Large intestine (tissue), 3 donors: ENCODE measurements at regions not wholly inside any gene's neighbourhood (a gene's known extent, or its start where the extent isn't known, plus 50 kb on each side); places are given as distances from the start of the nearest gene placed in this dataset.

Experiments
- DNase-seq, 2 donors: peaks; one replicate each; pipeline versions ENCODE4 v3.0.0 to v3.0.0-alpha.2; 2013
- H3K27ac ChIP-seq: one replicate; pipeline ENCODE4 v1.5.1; 2013; ENCODE audit warnings: low read length
- H3K27me3 ChIP-seq: 2 replicates; pipeline ENCODE4 v1.6.1; 2013; ENCODE audit warnings: low read length; ENCODE audit not compliant: control insufficient read depth, insufficient read depth
- H3K36me3 ChIP-seq: 2 replicates; pipeline ENCODE4 v1.6.1; 2013; ENCODE audit warnings: low read length; ENCODE audit not compliant: control insufficient read depth, insufficient read depth
- H3K4me1 ChIP-seq: one replicate; pipeline ENCODE4 v1.6.1; 2013; ENCODE audit warnings: low read length; ENCODE audit not compliant: control insufficient read depth, insufficient read depth
- H3K4me3 ChIP-seq: one replicate; pipeline ENCODE4 v1.5.1; 2013; ENCODE audit warnings: low read length
- H3K9me3 ChIP-seq: one replicate; pipeline ENCODE4 v1.6.1; 2013; ENCODE audit warnings: mild to moderate bottlenecking, low read depth, low read length, moderate library complexity; ENCODE audit not compliant: control insufficient read depth
- WGBS: methylation state at CpG from one replicate; pipeline ENCODE4 v1.1.5; 2013; ENCODE audit warnings: low lambda C conversion rate; ENCODE audit not compliant: insufficient coverage; 5-methylcytosine and 5-hydroxymethylcytosine counted together

GRCh38 chr10:29022513-29022912 is 266.4 kb upstream of the LYZL1 start:
- Histone ChIP-seq H3K36me3 (no peaks in the 10 kb centered on the region), H3K4me1 (peaks cover 2% of the 10 kb centered on the region), H3K27ac (no peak overlapping the region), H3K4me3 (no peak overlapping the region), H3K27me3 (no peaks in the 10 kb centered on the region), H3K9me3 (no peaks in the 10 kb centered on the region)
- WGBS = no CpG with 5 or more reads among the region's 9 CpGs
- DNase-seq = peak in 1 of 2 donors; percentile 8

- Histone ChIP-seq H3K36me3 (no peaks in the 10 kb centered on the region), H3K9me3 (no peaks in the 10 kb centered on the region), H3K4me3 (no peak overlapping the region), H3K27ac (no peak overlapping the region), H3K27me3 (no peaks in the 10 kb centered on the region), H3K4me1 (peaks cover 2% of the 10 kb centered on the region)
- 60% methylated on average over 1 of the region's 5 CpGs for WGBS
- DNase-seq = no peak
Measured at GRCh38 chr10:29023678-29024077, 265.2 kb upstream of the LYZL1 start.

DNA sequence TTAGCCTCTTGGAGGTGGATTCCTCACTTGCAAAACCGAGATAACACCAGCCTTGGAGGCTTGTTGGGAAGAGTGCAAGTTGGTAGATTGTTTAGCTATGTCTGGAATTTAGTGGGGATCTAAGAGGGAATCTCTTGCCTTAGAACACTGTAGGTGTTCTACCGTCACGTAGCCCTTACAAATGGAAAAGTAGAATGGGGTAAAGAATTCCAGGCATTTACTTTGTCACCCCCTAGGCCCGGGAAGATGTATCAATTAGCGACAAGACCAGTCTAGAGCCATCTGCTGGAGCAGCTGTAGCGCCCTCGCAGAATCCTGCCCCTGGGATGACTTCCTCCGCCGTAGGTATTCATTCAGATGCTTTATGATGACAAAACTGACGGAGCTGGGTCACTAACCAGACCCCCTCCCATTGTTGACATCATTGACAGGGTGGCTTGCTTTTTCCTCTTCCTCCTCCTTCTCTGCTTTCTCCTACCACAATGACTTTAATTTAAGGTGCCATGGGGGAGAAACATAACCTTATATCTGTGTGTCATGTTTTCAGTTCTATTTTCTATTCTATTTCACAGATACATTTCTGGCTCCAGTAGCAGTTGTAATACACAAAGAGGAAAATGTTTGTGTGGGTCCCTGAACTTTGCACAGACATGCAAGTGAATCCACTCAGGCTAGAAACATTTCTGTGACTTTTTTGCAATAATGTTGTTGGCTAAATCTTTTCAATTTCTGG is 262.6 kb upstream of the LYZL1 start:
- H3K4me1 ChIP-seq = peaks cover 2% of the 10 kb centered on the region
- DNase-seq = no peak
- no CpG with 5 or more reads among the region's 10 CpGs for WGBS
- H3K27me3 ChIP-seq = no peaks in the 10 kb centered on the region
- no peak overlapping the region for H3K27ac ChIP-seq
- no peaks in the 10 kb centered on the region for H3K9me3 ChIP-seq
- no peak overlapping the region for H3K4me3 ChIP-seq
- H3K36me3 ChIP-seq = no peaks in the 10 kb centered on the region

DNA sequence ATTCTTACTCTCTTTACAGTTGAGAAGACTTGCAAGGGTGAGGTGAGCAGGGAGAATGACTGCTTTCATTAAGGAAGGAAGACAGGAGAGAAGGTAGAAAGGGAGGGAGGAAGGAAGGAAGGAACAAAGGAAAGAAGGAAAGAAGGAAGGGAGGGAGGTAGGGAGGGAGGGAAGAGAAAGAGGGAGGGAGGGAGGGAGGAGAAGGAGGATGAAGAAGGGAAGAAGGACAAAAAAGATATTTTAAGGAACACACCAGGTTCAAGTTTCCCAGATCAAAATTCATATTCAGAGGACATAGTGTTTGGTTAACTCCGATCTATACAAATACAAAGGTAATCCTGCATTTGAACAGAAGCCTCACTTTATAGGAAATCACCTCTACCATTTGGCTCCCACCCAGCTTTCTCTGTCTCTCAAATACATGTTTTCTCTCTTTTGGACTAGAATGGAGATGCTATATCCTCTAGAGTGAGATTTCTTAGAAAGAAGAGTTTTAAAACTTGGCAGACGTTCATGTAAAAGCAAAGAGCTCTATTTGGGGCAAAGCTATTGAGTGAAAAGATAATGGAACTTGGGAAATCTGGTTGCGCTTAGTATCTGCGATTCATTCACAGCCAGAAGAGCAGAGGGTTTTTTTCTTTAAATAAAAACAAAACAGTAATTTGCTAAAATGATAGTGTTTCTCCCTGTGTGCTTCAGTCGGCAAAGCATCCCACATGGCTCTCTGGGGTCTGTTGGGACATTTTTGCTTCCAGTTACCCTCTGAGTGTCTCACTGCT is 261.9 kb upstream of the LYZL1 start:
- H3K36me3 ChIP-seq = no peaks in the 10 kb centered on the region
- WGBS = 92% methylated on average over 2 of the region's 5 CpGs
- H3K27me3 ChIP-seq = no peaks in the 10 kb centered on the region
- no peak for DNase-seq
- H3K4me3 ChIP-seq = no peak overlapping the region
- H3K27ac ChIP-seq = no peak overlapping the region
- no peaks in the 10 kb centered on the region for H3K9me3 ChIP-seq
- H3K4me1 ChIP-seq = peaks cover 2% of the 10 kb centered on the region

DNA sequence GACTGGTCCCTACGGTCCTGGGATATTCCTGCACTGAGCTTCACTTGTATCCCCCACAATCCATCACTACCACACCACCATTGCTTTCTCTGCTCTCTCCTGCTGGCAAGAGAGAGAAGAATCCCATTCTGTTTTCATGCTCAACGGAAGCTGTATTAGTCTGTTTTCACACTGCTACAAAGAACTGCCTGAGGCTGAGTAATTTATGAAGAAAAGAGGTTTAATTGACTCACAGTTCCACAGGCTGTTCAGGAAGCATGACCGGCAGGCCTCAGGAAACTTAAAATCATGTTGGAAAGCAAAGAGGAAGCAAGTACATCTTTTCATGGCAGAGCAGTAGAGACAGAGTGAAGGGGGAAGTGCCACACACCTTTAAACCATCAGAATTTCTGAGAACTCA is 260.4 kb upstream of the LYZL1 start:
- H3K27me3 ChIP-seq = no peaks in the 10 kb centered on the region
- no peaks in the 10 kb centered on the region for H3K9me3 ChIP-seq
- DNase-seq = no peak
- no CpG with 5 or more reads among the region's 3 CpGs for whole genome bisulfite sequencing
- H3K36me3 ChIP-seq = no peaks in the 10 kb centered on the region
- H3K4me1 ChIP-seq = no peaks in the 10 kb centered on the region
- no peak overlapping the region for H3K27ac ChIP-seq
- no peak overlapping the region for H3K4me3 ChIP-seq

DNA sequence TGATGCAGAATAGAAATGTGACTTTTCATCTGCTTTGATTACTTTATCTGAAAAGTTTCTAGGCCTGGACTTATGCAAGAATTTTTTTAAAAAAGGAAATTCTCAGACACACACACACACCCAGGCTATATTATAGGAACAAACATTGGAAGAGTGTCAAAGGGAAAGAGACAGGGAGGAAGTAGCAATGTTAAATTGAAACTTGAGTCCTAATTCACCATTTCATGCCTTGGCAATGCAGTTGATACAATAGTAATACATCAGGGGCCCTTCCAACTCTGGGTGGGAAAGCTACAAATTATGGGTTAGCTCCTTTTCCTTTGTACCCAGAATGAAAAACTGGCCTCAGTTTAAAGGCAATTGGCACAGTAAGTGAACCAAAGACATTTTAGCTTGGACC is 258.0 kb upstream of the LYZL1 start:
- no peak overlapping the region for H3K4me3 ChIP-seq
- no peaks in the 10 kb centered on the region for H3K36me3 ChIP-seq
- no peaks in the 10 kb centered on the region for H3K27me3 ChIP-seq
- no peak for DNase-seq
- H3K4me1 ChIP-seq = no peaks in the 10 kb centered on the region
- H3K9me3 ChIP-seq = no peaks in the 10 kb centered on the region
- no peak overlapping the region for H3K27ac ChIP-seq

- no peak for DNase-seq
- no peak overlapping the region for H3K27ac ChIP-seq
- 83% methylated on average over 1 of the region's 3 CpGs for WGBS
Measured at GRCh38 chr10:29032169-29032568, 256.7 kb upstream of the LYZL1 start.

DNA sequence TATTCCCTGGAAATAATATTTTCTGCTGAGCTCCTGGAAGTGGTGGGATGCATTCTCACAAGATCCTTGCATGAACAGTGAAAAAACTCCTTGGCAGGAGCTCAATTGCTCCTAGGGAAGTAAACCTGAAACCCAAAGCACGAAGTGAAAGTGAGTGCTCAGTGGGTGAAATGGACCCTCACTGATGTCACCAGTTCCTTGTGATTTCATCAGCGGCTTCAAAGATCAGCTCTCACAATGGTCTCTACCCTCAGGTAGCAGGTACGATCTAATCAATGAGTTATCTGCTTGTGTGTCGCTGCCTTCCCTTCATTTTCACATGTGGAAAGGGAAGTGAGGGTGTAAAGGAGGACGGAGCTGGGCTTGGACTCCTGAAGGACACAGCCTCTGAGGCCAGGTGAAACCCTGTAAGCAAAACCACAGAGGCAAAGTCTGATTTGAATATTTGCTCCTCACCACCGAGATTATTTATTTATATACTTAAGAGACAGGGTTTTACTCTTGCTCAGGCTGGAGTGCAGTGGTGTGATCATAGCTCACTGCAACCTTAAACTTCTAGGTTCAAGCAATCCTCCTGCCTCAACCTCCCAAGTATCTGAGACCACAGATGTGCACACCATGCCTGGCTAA is 255.4 kb upstream of the LYZL1 start:
- no peak overlapping the region for H3K27ac ChIP-seq
- no peaks in the 10 kb centered on the region for H3K36me3 ChIP-seq
- DNase-seq = peak; percentile 9 to 54
- no CpG with 5 or more reads among the region's 6 CpGs for WGBS
- no peaks in the 10 kb centered on the region for H3K4me1 ChIP-seq
- no peak overlapping the region for H3K4me3 ChIP-seq
- no peaks in the 10 kb centered on the region for H3K9me3 ChIP-seq
- no peaks in the 10 kb centered on the region for H3K27me3 ChIP-seq

More at GRCh38 chr10:29032169-29032568, 256.7 kb upstream of the LYZL1 start:
- Histone ChIP-seq H3K9me3 (no peaks in the 10 kb centered on the region), H3K4me1 (no peaks in the 10 kb centered on the region), H3K4me3 (no peak overlapping the region), H3K36me3 (no peaks in the 10 kb centered on the region), H3K27me3 (no peaks in the 10 kb centered on the region)

- no peak overlapping the region for H3K27ac ChIP-seq
- no peaks in the 10 kb centered on the region for H3K36me3 ChIP-seq
- H3K4me1 ChIP-seq = no peaks in the 10 kb centered on the region
- no peak overlapping the region for H3K4me3 ChIP-seq
- no peak for DNase-seq
- no CpG with 5 or more reads among the region's 5 CpGs for WGBS
- no peaks in the 10 kb centered on the region for H3K9me3 ChIP-seq
- no peaks in the 10 kb centered on the region for H3K27me3 ChIP-seq
Measured at GRCh38 chr10:29034592-29034991, 254.3 kb upstream of the LYZL1 start.

DNA sequence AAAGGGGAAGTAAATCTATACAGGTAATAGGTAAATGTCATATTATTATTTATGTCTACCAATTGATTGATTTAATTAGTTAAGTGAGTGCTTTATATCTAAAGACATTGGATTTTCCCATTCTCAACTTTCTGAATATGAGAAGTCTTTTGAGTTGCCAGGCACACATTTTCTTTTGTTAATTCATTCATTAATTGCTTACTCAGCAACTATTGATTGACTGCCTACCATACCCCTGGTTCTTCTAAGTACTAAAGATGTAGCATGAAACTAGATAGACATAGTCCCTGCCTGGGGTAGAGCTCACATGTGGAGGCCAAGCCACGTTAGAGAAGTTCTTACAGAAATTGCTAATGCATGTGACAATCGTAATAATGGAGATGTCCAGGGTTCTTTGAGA is 253.1 kb upstream of the LYZL1 start:
- WGBS = no CpG with 5 or more reads among the region's 2 CpGs
- Histone ChIP-seq H3K27me3 (no peaks in the 10 kb centered on the region), H3K9me3 (peaks cover 3% of the 10 kb centered on the region), H3K36me3 (no peaks in the 10 kb centered on the region), H3K4me1 (no peaks in the 10 kb centered on the region), H3K27ac (no peak overlapping the region), H3K4me3 (no peak overlapping the region)
- no peak for DNase-seq
